ENCODE measurements at regions not wholly inside any gene's neighbourhood (a gene's known extent, or its start where the extent isn't known, plus 50 kb on each side); places are given as distances from the start of the nearest gene placed in this dataset.

GRCh38 chr9:11828201-11828600 lies 865.0 kb upstream of the TYRP1 start:
- intact Hi-C loops (cut with DNase I), result no loop called here
- DNase-seq, result no peak

- intact Hi-C loops (cut with DNase I), result no loop called here
- no peak for DNase-seq
Observed at GRCh38 chr9:11833056-11833455, 860.1 kb upstream of the TYRP1 start.

- no peak for DNase-seq
- intact Hi-C loops (cut with DNase I), result no loop called here
Observed at GRCh38 chr9:11868795-11869194, 824.4 kb upstream of the TYRP1 start.

GRCh38 chr9:11871852-11872251 lies 821.3 kb upstream of the TYRP1 start:
- intact Hi-C loops (cut with DNase I), result no loop called here
- DNase-seq, result no peak

- intact Hi-C loops (cut with DNase I), result no loop called here
- DNase-seq, result no peak
Observed at GRCh38 chr9:11872471-11872870, 820.7 kb upstream of the TYRP1 start.

- intact Hi-C loops (cut with DNase I), result no loop called here
- DNase-seq, result no peak
Observed at GRCh38 chr9:11874414-11874813, 818.8 kb upstream of the TYRP1 start.

- intact Hi-C loops (cut with DNase I), result no loop called here
- no peak for DNase-seq
Observed at GRCh38 chr9:11892401-11892800, 800.8 kb upstream of the TYRP1 start.

GRCh38 chr9:11893331-11893730 lies 799.9 kb upstream of the TYRP1 start:
- peak in 1 of 10 donors; percentile 20 for DNase-seq
- intact Hi-C loops (cut with DNase I), result no loop called here

- no peak for DNase-seq
- intact Hi-C loops (cut with DNase I), result no loop called here
Observed at GRCh38 chr9:11894136-11894535, 799.0 kb upstream of the TYRP1 start.

- intact Hi-C loops (cut with DNase I), result no loop called here
- DNase-seq, result no peak
Observed at GRCh38 chr9:11902610-11903009, 790.6 kb upstream of the TYRP1 start.

- intact Hi-C loops (cut with DNase I), result no loop called here
- DNase-seq, result no peak
Observed at GRCh38 chr9:11915699-11916098, 777.5 kb upstream of the TYRP1 start.

GRCh38 chr9:11928871-11929321 lies 764.3 kb upstream of the TYRP1 start:
- intact Hi-C loops (cut with DNase I), result no loop called here
- DNase-seq, result peak in 2 of 10 donors; percentile 76

GRCh38 chr9:11931109-11931508 lies 762.1 kb upstream of the TYRP1 start:
- no peak for DNase-seq
- intact Hi-C loops (cut with DNase I), result no loop called here

- intact Hi-C loops (cut with DNase I), result no loop called here
- no peak for DNase-seq
Observed at GRCh38 chr9:11931751-11932150, 761.4 kb upstream of the TYRP1 start.

GRCh38 chr9:11933926-11934325 lies 759.3 kb upstream of the TYRP1 start:
- no peak for DNase-seq
- intact Hi-C loops (cut with DNase I), result loop anchor here (1.0 kb wide), 1 partner anchor 10 kb away; no protein-coding TSS in a partner anchor

GRCh38 chr9:11946531-11946930 lies 746.7 kb upstream of the TYRP1 start:
- intact Hi-C loops (cut with DNase I), result no loop called here
- no peak for DNase-seq

GRCh38 chr9:11962327-11962726 lies 730.9 kb upstream of the TYRP1 start:
- intact Hi-C loops (cut with DNase I), result no loop called here
- DNase-seq, result no peak

GRCh38 chr9:11966786-11967185 lies 726.4 kb upstream of the TYRP1 start:
- intact Hi-C loops (cut with DNase I), result no loop called here
- peak in 1 of 10 donors; percentile 49 for DNase-seq

GRCh38 chr9:11968631-11969030 lies 724.6 kb upstream of the TYRP1 start:
- intact Hi-C loops (cut with DNase I), result no loop called here

GRCh38 chr9:11973011-11973410 lies 720.2 kb upstream of the TYRP1 start:
- intact Hi-C loops (cut with DNase I), result no loop called here
- DNase-seq, result no peak

More at GRCh38 chr9:11968631-11969030, 724.6 kb upstream of the TYRP1 start:
- no peak for DNase-seq

GRCh38 chr9:11973511-11973910 lies 719.7 kb upstream of the TYRP1 start:
- intact Hi-C loops (cut with DNase I), result no loop called here

GRCh38 chr9:11992866-11993265 lies 700.3 kb upstream of the TYRP1 start:
- intact Hi-C loops (cut with DNase I), result loop anchor here (5.0 kb wide), 1 partner anchor 974 kb away; no protein-coding TSS in a partner anchor

More at GRCh38 chr9:11973511-11973910, 719.7 kb upstream of the TYRP1 start:
- no peak for DNase-seq

GRCh38 chr9:12014488-12014887 lies 678.7 kb upstream of the TYRP1 start:
- no peak for DNase-seq
- intact Hi-C loops (cut with DNase I), result no loop called here

More at GRCh38 chr9:11992866-11993265, 700.3 kb upstream of the TYRP1 start:
- no peak for DNase-seq
